Endothelial cell of umbilical vein (primary cell): ENCODE measurements at regions not wholly inside any gene's neighbourhood (a gene's known extent, or its start where the extent isn't known, plus 50 kb on each side); places are given as distances from the start of the nearest gene placed in this dataset.

Source experiments
- BruUV-seq: library from RNA; stranded (reverse); fragments of 400-500 nt; replicated peaks from 2 replicates; lab custom pipeline; 2021; lab: Mats Ljungman, UMichigan
- CTCF ChIA-PET: fragments of 300-600, 350-600 bp; sonication (Branson Sonifier 250); formaldehyde crosslinking; loops from one replicate; lab custom pipeline; 2021; ENCODE audit warnings: antibody characterized with exemption, inconsistent platforms; lab: Charles Lee
- POLR2A ChIA-PET: fragments of 300-600, 350-600 bp; sonication (Branson Sonifier 250); formaldehyde crosslinking; loops from one replicate; lab custom pipeline; 2021; ENCODE audit warnings: antibody characterized with exemption, inconsistent platforms; lab: Charles Lee
- DNase-seq: peaks from one replicate; pipeline ENCODE4 v3.0.0-alpha.2; 2011; ENCODE audit warnings: low read depth, low spot score
- FAIRE-seq: peaks from 2 replicates; lab custom pipeline; 2011; peaks lifted over from hg19 to GRCh38; lab: Jason Lieb, UNC
- H2AFZ ChIP-seq: 2 replicates; pipeline ENCODE4 v1.6.0; 2012; ENCODE audit warnings: low read depth, low read length, control low read depth, inconsistent platforms
- H3K27ac ChIP-seq: 2 replicates; pipeline ENCODE4 v1.5.1; 2011; ENCODE audit warnings: low read depth, mild to moderate bottlenecking, control low read depth, low read length, moderate library complexity; ENCODE audit not compliant: insufficient read depth
- H3K27me3 ChIP-seq, 2 experiments: 2 replicates each; pipeline versions ENCODE4 v1.6.0 to v1.6.1; 2011; ENCODE audit warnings: low read length in 2 of 2, mixed read lengths in 1 of 2; ENCODE audit not compliant: control insufficient read depth in 2 of 2, insufficient read depth in 2 of 2
- H3K36me3 ChIP-seq, 2 experiments: 2 replicates in 1 of 2; 3 replicates in 1 of 2; pipeline ENCODE4 v1.5.1; 2011; ENCODE audit warnings: low read length in 2 of 2, mild to moderate bottlenecking in 1 of 2, moderate library complexity in 1 of 2; ENCODE audit not compliant: control insufficient read depth in 2 of 2, insufficient read depth in 2 of 2; ENCODE audit errors: extremely low read depth in 1 of 2
- H3K4me1 ChIP-seq: 3 replicates; pipeline ENCODE4 v1.5.1; 2011; ENCODE audit warnings: mild to moderate bottlenecking, low read length; ENCODE audit not compliant: control insufficient read depth, insufficient read depth; ENCODE audit errors: extremely low read depth
- H3K4me2 ChIP-seq: 2 replicates; pipeline ENCODE4 v1.6.1; 2011; ENCODE audit warnings: low read length, control low read depth, mixed read lengths; ENCODE audit not compliant: insufficient read depth
- H3K4me3 ChIP-seq, 3 experiments: fragments of 200-600 bp in 1 of 3; sonication (generic), shearing (Covaris generic) in 1 of 3; replicated peaks in 1 of 3; 2 replicates each; pipeline ENCODE4 v1.5.1; 2011 to 2016; ENCODE audit warnings: control low read depth in 3 of 3, low read length in 3 of 3, mild to moderate bottlenecking in 2 of 3, inconsistent platforms in 1 of 3, low read depth in 1 of 3, moderate library complexity in 1 of 3; ENCODE audit not compliant: insufficient read depth in 1 of 3
- H3K79me2 ChIP-seq: 2 replicates; pipeline ENCODE4 v1.6.0; 2012; ENCODE audit warnings: low read length, inconsistent platforms; ENCODE audit not compliant: control insufficient read depth, insufficient read depth
- H3K9ac ChIP-seq: replicated peaks from 2 replicates; pipeline ENCODE3; 2011; ENCODE audit warnings: low read length, control low read depth; ENCODE audit not compliant: insufficient read depth; ENCODE audit errors: extremely low read depth
- H3K9me1 ChIP-seq: replicated peaks from 3 replicates; pipeline ENCODE4 v1.6.0; 2011; ENCODE audit warnings: mild to moderate bottlenecking, low read length; ENCODE audit not compliant: control insufficient read depth, insufficient read depth; ENCODE audit errors: extremely low read depth
- H3K9me3 ChIP-seq: replicated peaks from 2 replicates; pipeline ENCODE4 v1.5.1; 2012; ENCODE audit warnings: low read length, inconsistent platforms; ENCODE audit not compliant: control insufficient read depth, insufficient read depth
- H4K20me1 ChIP-seq: replicated peaks from 2 replicates; pipeline ENCODE3; 2011; ENCODE audit warnings: mild to moderate bottlenecking, low read length; ENCODE audit not compliant: control insufficient read depth, insufficient read depth; ENCODE audit errors: extremely low read depth
- CTCF ChIP-seq, 2 donors: IDR thresholded peaks; 1 replicate in 1 of 2; 2 replicates in 1 of 2; pipeline ENCODE4 v1.5.1; 2011; ENCODE audit warnings: low read length in 2 of 2, mild to moderate bottlenecking in 2 of 2, moderate library complexity in 2 of 2, control low read depth in 1 of 2, inconsistent platforms in 1 of 2, low read depth in 1 of 2; ENCODE audit not compliant: insufficient read depth in 1 of 2; ENCODE audit errors: extremely low read depth in 1 of 2
- EZH2 ChIP-seq: IDR thresholded peaks from 2 replicates; pipeline ENCODE4 v1.6.1; 2012; ENCODE audit warnings: borderline replicate concordance, low read depth, mild to moderate bottlenecking, moderate library complexity, low read length, inconsistent platforms; ENCODE audit not compliant: severe bottlenecking
- FOS ChIP-seq: IDR thresholded peaks from 2 replicates; pipeline ENCODE4 v1.6.1; 2011; ENCODE audit warnings: mild to moderate bottlenecking, low read length, moderate library complexity, borderline replicate concordance; ENCODE audit not compliant: insufficient read depth
- GATA2 ChIP-seq: IDR thresholded peaks from 2 replicates; pipeline ENCODE4 v1.7.0; 2011; ENCODE audit warnings: low read depth, mild to moderate bottlenecking, moderate library complexity, mixed read lengths, low read length; ENCODE audit not compliant: insufficient read length, insufficient read depth
- JUN ChIP-seq: IDR thresholded peaks from 2 replicates; pipeline ENCODE4 v1.6.1; 2011; ENCODE audit warnings: borderline replicate concordance, low read depth; ENCODE audit not compliant: insufficient read length, insufficient read depth
- POLR2A ChIP-seq: IDR thresholded peaks from 2 replicates; pipeline ENCODE4 v1.6.1; 2012; ENCODE audit warnings: low read depth, mild to moderate bottlenecking, control low read depth, low read length
- POLR2AphosphoS5 ChIP-seq: IDR thresholded peaks from 2 replicates; pipeline ENCODE4 v1.6.1; 2012; ENCODE audit warnings: low read depth, mild to moderate bottlenecking, control low read depth, low read length, moderate library complexity; ENCODE audit not compliant: insufficient read depth
- dilution Hi-C: fragments of 300-500 bp; cut with MboI; formaldehyde crosslinking; loops from one replicate; pipeline ENCODE4 v1.15.0; 2019; ENCODE audit warnings: low sequenced_read_pairs; ENCODE audit not compliant: extremely low pct_ligation_motif_present
- intact Hi-C: fragments of 100-400 bp; cut with micrococcal nuclease; formaldehyde crosslinking; loops from one replicate; pipeline ENCODE4 v1.10.0; 2022

- peaks cover 6% of the 10 kb centered on the region for H3K9me3 ChIP-seq
- H3K79me2 ChIP-seq, result no peaks in the 10 kb centered on the region
- DNase-seq (no peak), FAIRE-seq (no peak)
- ChIA-PET CTCF (no interaction called here), POLR2A (no interaction called here)
- no peaks in the 10 kb centered on the region for H3K4me1 ChIP-seq
- no peak overlapping the region for H3K9ac ChIP-seq
- no peaks in the 10 kb centered on the region for H3K36me3 ChIP-seq
- H3K4me2 ChIP-seq, result no peak overlapping the region
- H3K27ac ChIP-seq, result no peak overlapping the region
- no peak overlapping the region for H2AFZ ChIP-seq
- H3K27me3 ChIP-seq, result no peaks in the 10 kb centered on the region
- no peaks in the 10 kb centered on the region for H4K20me1 ChIP-seq
- H3K9me1 ChIP-seq, result no peaks in the 10 kb centered on the region
- TF ChIP-seq JUN, result no peak
- TF ChIP-seq GATA2, result no peak
- no peak for TF ChIP-seq POLR2A
- TF ChIP-seq FOS, result no peak
- no peak for TF ChIP-seq EZH2
- TF ChIP-seq POLR2AphosphoS5, result no peak
- no peak for TF ChIP-seq CTCF (IDR thresholded peaks at IDR 0.05; ENCODE audit: extremely low read depth in 1 of 2, insufficient read depth in 1 of 2, low read depth in 1 of 2, low read length in 2 of 2)
- intact Hi-C loops (loop anchor here (10.0 kb wide), 1 partner anchor 503 kb away; no protein-coding TSS in a partner anchor), dilution Hi-C loops (no loop called here)
- no TSS peak for BruUV-seq
- H3K4me3 ChIP-seq, result no peak overlapping the region
These were observed 154.9 kb downstream of the WNT5A start for GRCh38 chr3:55332176-55332575.
